Skeletal muscle satellite cell (primary cell): ENCODE measurements at regions not wholly inside any gene's neighbourhood (a gene's known extent, or its start where the extent isn't known, plus 50 kb on each side); places are given as distances from the start of the nearest gene placed in this dataset.
"Not testable (repeated sequence)": the region's sequence is repeated elsewhere in the genome, so short reads cannot be mapped to it uniquely, and the experiment has no call there.

Source experiments
- H3K27me3 ChIP-seq: 2 replicates; pipeline ENCODE4 v1.7.0; 2013; ENCODE audit warnings: low read length; ENCODE audit not compliant: control insufficient read depth, insufficient read depth
- H3K36me3 ChIP-seq: 2 replicates; pipeline ENCODE4 v1.7.0; 2013; ENCODE audit warnings: mild to moderate bottlenecking, control low read depth, low read length; ENCODE audit not compliant: insufficient read depth
- H3K4me1 ChIP-seq: 2 replicates; pipeline ENCODE4 v1.7.0; 2013; ENCODE audit warnings: low read length; ENCODE audit not compliant: control insufficient read depth, insufficient read depth
- H3K4me2 ChIP-seq: 2 replicates; pipeline ENCODE4 v1.7.0; 2013; ENCODE audit warnings: mild to moderate bottlenecking, low read length
- H3K4me3 ChIP-seq: 2 replicates; pipeline ENCODE4 v1.7.0; 2013; ENCODE audit warnings: low read length
- H3K9ac ChIP-seq: 2 replicates; pipeline ENCODE4 v1.7.0; 2013; ENCODE audit warnings: mild to moderate bottlenecking, low read depth, low read length, moderate library complexity
- H3K9me3 ChIP-seq: replicated peaks from 2 replicates; pipeline ENCODE4 v1.7.0; 2013; ENCODE audit warnings: mild to moderate bottlenecking, control low read depth, low read length

- H3K27me3 ChIP-seq = no peaks in the 10 kb centered on the region
- no peak overlapping the region for H3K4me2 ChIP-seq
- no peak overlapping the region for H3K4me3 ChIP-seq
- H3K9ac ChIP-seq = no peak overlapping the region
- no peaks in the 10 kb centered on the region for H3K4me1 ChIP-seq
- H3K9me3 ChIP-seq = no peaks in the 10 kb centered on the region
- H3K36me3 ChIP-seq = no peaks in the 10 kb centered on the region
Observed at GRCh38 chr11:70596091-70596490, 197.8 kb downstream of the CTTN start.

GRCh38 chr11:70597006-70597555, 198.8 kb downstream of the CTTN start:
- Histone ChIP-seq H3K9ac (no peak overlapping the region), H3K4me1 (no peaks in the 10 kb centered on the region), H3K27me3 (no peaks in the 10 kb centered on the region), H3K36me3 (no peaks in the 10 kb centered on the region), H3K4me3 (no peak overlapping the region), H3K9me3 (no peaks in the 10 kb centered on the region), H3K4me2 (no peak overlapping the region)

GRCh38 chr11:70597751-70598625, 199.7 kb downstream of the CTTN start:
- Histone ChIP-seq H3K27me3 (peaks cover 4% of the 10 kb centered on the region), H3K4me1 (no peaks in the 10 kb centered on the region), H3K4me2 (no peak overlapping the region), H3K9ac (no peak overlapping the region), H3K9me3 (no peaks in the 10 kb centered on the region), H3K4me3 (no peak overlapping the region), H3K36me3 (no peaks in the 10 kb centered on the region)

GRCh38 chr11:70600911-70601415, 202.6 kb downstream of the CTTN start:
- not testable (repeated sequence) for H3K9ac ChIP-seq, H3K4me2 ChIP-seq, H3K9me3 ChIP-seq, H3K36me3 ChIP-seq, H3K4me3 ChIP-seq, H3K4me1 ChIP-seq
- H3K27me3 ChIP-seq = peaks cover 11% of the 10 kb centered on the region

- no peak overlapping the region for H3K4me2 ChIP-seq
- H3K27me3 ChIP-seq = peaks cover 11% of the 10 kb centered on the region
- H3K4me1 ChIP-seq = no peaks in the 10 kb centered on the region
- no peak overlapping the region for H3K4me3 ChIP-seq
- H3K36me3 ChIP-seq = no peaks in the 10 kb centered on the region
- H3K9me3 ChIP-seq = no peaks in the 10 kb centered on the region
- no peak overlapping the region for H3K9ac ChIP-seq
Observed at GRCh38 chr11:70601861-70602538, 203.7 kb downstream of the CTTN start.

GRCh38 chr11:70603114-70603755, 204.9 kb downstream of the CTTN start:
- no peak overlapping the region for H3K9ac ChIP-seq
- no peak overlapping the region for H3K4me3 ChIP-seq
- peaks cover under 1% of the 10 kb centered on the region for H3K4me1 ChIP-seq
- peaks cover 19% of the 10 kb centered on the region for H3K27me3 ChIP-seq
- H3K9me3 ChIP-seq = no peaks in the 10 kb centered on the region
- no peaks in the 10 kb centered on the region for H3K36me3 ChIP-seq
- no peak overlapping the region for H3K4me2 ChIP-seq

GRCh38 chr11:70603756-70604211, 205.5 kb downstream of the CTTN start:
- no peak overlapping the region for H3K4me2 ChIP-seq
- no peaks in the 10 kb centered on the region for H3K9me3 ChIP-seq
- H3K4me3 ChIP-seq = no peak overlapping the region
- H3K36me3 ChIP-seq = no peaks in the 10 kb centered on the region
- peaks cover 24% of the 10 kb centered on the region for H3K27me3 ChIP-seq
- peaks cover 6% of the 10 kb centered on the region for H3K4me1 ChIP-seq
- H3K9ac ChIP-seq = no peak overlapping the region

- Histone ChIP-seq H3K36me3 (no peaks in the 10 kb centered on the region), H3K4me2 (no peak overlapping the region), H3K9ac (no peak overlapping the region), H3K4me3 (no peak overlapping the region), H3K27me3 (peaks cover 28% of the 10 kb centered on the region), H3K4me1 (peaks cover 11% of the 10 kb centered on the region), H3K9me3 (no peaks in the 10 kb centered on the region)
Observed at GRCh38 chr11:70604221-70604620, 205.9 kb downstream of the CTTN start.

GRCh38 chr11:70604630-70605467, 206.5 kb downstream of the CTTN start:
- no peaks in the 10 kb centered on the region for H3K36me3 ChIP-seq
- no peak overlapping the region for H3K9ac ChIP-seq
- no peak overlapping the region for H3K4me3 ChIP-seq
- H3K9me3 ChIP-seq = no peaks in the 10 kb centered on the region
- peaks cover 33% of the 10 kb centered on the region for H3K27me3 ChIP-seq
- no peak overlapping the region for H3K4me2 ChIP-seq
- peaks cover 12% of the 10 kb centered on the region for H3K4me1 ChIP-seq

GRCh38 chr11:70605468-70605815, 207.1 kb downstream of the CTTN start:
- Histone ChIP-seq H3K36me3 (no peaks in the 10 kb centered on the region), H3K9me3 (no peaks in the 10 kb centered on the region), H3K27me3 (peaks cover 39% of the 10 kb centered on the region), H3K9ac (no peak overlapping the region), H3K4me1 (peaks cover 12% of the 10 kb centered on the region), H3K4me2 (no peak overlapping the region), H3K4me3 (no peak overlapping the region)
